ENCODE measurements at regions not wholly inside any gene's neighbourhood (a gene's known extent, or its start where the extent isn't known, plus 50 kb on each side); places are given as distances from the start of the nearest gene placed in this dataset.

GRCh38 chr6:138659998-138660397 lies 113.6 kb upstream of the CCDC28A start:
- TF ChIP-seq POLR2A (IDR thresholded peaks at IDR 0.05; ENCODE audit: low read depth, low read length) (no peak), TAF1 (IDR thresholded peaks at IDR 0.05; ENCODE audit: low read depth, low read length) (no peak), POLR2AphosphoS5 (IDR thresholded peaks at IDR 0.05; ENCODE audit: low read depth, low read length) (no peak), PAX5 (IDR thresholded peaks at IDR 0.05; ENCODE audit: insufficient read depth, low read length, severe bottlenecking) (no peak), SPI1 (IDR thresholded peaks at IDR 0.05; ENCODE audit: low read depth, low read length) (no peak), POU2F2 (IDR thresholded peaks at IDR 0.05; ENCODE audit: low read depth, low read length) (no peak)
